ENCODE measurements at regions not wholly inside any gene's neighbourhood (a gene's known extent, or its start where the extent isn't known, plus 50 kb on each side); places are given as distances from the start of the nearest gene placed in this dataset.

DNA sequence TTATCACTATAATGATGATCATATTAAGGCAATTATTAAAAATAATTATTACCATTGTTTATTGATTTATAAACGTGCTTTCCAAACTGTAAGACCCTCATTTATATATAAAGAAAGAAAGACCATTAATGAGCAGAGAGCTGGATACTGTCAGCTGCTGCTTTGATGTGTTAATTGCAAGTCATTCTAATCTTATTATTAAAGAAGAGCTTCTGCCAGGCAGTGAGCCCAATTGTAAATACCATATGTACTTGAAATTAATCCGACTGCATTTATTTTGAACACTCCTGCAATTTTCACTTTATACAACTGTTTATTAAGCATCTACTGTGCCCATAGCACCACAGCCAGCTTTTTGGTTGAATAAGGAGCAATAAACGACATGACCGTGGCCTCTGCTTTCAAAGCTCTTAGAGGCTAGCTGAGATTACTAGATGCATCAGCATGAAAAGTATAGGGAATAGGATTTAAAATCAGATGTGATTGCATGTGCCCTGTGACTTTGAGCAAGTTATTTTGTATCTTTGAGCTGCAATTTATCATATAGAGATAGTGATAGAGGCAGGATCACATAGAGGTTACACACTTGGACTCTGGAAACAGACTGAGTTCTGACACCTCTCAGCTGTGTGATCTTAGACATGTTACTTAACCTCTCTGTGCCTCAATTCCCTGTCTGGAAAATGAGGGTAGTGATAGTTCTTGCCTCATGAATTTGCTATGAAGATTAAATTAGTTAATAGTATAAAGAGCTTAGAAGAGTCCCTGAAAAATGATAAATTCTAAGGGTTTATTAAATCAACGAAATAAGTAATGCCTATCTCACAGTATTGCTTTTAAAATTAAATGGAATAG, 83.4 kb downstream of the MYCN start:
- no peak for DNase-seq

DNA sequence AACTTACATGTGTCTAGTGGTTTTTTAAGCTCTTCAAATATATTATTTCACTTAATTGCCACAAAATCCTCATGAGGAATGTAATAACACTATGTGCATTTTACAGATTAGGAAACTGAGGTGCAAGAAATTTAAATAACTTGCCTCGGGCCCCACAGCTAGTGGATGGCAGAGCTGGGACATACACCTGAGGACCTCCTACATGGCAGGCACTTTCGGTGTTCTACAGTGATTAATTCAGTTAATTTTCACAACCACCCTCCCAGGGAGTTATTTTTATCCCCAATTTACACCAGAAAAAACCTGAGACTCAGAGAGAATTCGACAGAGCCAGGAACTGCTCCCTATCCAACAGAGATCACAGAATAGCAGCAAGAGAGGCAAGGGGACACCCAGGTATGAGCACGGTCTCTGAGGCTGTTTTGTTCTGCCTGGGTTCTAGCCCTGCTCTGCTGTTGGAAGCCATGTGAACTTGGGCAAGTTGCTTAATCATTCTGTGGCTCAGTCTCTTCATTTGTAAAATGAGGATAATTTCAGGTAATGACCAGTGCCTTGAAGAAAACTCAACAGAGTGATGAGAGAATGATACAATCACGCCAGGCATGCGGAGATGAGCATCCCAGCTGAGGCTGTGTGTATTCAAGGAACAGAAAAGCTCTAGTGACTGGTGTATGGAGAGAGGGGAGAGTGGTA, 82.3 kb downstream of the MYCN start:
- DNase-seq, result no peak

DNA sequence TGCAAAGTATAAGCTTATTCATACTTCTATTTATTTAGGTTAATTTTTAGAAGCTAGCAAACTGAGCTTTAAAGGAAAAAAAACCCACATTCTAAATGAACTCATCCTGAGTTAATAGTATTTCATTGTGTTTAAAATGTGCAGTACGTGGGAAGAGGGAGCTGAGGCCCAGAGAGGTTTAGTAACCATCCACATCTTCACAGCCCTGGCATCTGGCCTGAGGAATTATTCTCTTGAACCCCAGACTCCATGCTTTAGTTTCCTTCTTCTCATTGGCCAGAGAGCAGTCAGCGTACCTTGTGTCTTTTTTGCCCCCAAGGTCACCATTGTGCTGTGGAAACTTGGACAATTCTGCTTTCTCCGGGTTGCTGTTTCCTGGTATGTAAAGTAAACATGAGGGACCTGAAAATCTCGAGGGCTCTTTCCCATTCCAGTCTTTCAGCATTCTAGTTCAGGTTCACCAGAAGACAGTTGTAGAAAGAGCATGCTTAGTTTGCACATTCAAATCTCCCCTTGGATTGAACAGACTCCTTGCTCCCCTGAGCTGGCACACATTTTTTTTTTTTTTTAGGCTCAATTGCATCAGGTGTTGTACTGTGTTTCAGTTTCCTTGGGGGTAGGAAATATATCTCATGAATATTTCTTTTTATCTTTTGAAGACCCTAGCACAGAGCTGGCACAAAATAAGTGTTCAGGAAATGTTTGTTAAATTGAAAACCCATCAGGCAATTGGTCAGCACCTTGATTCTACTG, 81.4 kb downstream of the MYCN start:
- no peak for DNase-seq

DNA sequence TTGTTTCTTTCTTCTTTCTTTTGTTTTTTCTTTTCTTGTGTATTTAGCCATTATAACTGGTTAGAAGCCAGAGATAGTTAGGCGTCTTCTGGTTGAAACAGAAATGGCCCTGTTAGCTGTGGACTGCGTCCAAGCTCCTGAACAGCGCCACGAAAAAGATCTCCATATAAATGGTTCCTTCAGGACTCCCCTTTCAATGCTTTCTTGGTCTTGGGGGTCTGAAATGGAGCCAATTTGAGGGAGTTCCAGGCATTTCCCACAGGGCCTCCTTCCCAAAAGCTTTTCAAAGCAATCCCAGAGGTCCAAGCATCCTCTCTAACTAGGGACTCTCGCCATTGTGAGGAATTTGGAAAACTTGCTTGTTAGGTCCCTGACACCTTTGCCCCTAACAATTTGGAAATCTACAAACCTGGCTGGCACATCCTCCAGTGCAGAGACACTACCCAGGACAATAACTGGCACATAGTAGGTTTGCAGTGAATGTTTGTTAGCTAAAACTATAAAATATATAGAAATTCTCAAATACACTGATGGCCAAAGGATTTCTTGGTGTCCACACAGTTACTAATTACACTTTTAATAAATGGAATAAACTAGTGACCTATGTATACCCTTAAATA, 80.1 kb downstream of the MYCN start:
- no peak for DNase-seq

DNA sequence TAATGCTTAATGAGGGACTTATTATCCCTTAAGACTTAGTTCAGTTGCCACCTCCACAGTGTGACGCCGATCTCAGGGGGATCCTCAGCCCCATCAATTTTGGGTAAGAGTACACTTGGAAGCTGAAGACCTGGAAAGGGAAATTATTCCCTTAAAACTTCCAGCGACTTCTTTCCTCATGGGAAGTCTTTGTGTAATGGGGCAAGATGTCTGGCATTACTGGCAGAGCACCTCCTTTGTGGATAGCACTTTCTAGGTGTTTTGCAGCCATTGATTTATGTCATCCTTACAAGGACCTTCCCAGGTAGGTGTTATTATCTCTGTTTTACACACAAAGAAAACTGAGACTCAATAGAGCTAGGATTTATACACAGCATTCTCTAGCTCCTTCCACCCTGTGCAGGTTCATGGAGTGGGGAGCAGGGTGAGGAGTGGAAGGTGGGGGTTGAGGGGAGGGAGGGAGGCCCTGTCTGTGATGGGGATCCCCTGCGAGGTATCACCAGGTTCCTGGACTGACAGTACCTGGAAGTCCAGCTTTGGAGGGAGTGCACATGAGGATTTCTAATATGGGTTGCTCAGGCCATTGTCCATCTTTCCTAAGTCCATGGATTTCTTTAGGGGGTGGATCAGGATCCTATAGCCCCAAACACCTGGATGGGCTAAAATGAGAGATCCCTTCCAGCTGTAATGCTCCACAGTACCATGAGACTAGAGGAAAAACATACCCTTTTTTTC, 79.4 kb downstream of the MYCN start:
- DNase-seq, result no peak

DNA sequence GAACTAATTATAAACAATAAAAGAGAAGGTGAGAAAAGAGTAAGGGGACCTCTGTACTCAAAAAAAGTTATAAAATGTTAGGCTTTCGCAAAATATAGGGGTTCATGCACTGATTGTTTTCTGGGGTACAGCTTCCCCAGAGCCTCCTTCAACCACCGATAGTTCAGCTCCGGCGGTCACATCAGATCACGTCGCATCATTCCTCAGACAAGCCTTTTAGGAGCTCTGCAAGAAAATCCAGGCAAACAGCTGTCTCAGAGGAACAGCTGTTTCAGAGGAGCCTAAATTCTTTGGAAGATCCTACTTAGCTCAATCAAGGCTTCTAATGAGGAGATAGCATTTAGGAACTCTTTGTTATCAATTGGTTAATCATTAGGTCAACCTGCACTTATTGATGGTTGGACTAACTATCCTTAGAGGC, 78.7 kb downstream of the MYCN start:
- DNase-seq, result no peak

DNA sequence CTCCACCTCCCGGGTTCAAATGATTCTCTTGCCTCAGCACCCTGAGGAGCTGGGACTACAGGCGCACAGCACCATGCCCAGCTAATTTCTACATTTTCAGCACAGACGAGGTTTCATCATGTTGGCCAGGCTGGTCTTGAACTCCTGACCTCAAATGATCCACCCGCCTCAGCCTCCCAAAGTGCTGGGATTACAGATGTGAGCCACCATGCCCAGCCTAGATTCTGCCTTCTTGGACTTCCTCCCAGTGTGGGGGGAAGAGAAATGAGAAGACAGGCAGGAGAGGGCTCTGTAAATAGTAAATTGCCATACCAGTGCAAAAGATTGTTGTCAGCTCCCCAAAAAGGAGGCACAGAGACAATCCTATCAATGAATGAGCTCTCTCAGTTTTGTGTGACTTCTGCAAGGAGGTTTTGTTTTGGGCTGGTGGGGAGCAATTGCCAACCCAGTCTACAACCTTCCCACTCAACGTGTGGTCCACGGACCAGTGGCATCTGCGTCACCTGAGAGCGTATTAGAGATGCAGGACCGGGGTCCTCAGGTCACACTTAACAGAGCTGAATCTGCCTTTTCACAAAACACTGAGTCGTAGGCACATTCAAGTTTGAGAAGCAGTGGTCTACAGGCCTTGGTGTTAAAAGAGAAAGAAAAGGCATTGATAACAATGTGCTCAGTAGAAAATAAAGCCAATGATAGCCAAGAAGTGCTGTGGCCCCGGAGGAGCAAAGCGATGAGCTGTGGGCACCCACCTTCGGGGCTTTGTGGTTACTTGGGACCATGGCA, 78.1 kb downstream of the MYCN start:
- no peak for DNase-seq

DNA sequence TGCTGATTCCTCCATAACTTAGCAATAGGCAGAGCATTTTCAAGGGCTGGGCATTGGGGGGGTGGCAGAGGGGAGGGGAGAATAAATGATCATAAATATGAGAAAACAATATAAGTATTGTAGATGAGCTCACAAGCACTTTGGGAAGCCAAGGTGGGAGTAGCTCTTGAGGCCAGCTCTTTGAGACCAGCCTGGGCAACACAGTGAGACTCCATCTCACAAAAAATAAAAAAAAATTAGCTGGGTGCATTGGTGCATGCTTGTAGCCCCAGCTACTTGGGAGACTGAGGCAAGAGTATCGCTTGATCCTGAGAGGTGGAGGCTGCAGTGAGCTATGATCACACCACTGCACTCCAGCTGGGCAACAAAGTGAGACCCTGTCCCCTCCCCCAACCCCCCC, 75.9 kb downstream of the MYCN start:
- no peak for DNase-seq

DNA sequence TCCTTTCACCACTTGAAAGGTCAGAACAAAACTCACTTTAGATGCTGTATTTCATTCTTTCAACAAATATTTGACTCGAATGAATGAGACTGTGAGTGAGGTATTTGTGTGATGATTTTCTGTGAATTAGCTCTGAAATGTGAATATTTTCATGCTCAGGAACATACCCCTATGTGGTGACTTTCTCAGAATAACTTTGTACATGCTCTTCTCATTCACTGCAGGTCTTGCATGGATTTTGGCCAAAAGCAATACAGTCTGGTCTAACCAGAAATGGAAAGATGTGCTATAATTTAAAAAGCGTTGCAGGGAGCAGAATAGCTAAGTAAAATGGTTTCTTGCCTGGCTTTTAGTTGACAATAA, 75.5 kb downstream of the MYCN start:
- DNase-seq, result no peak

DNA sequence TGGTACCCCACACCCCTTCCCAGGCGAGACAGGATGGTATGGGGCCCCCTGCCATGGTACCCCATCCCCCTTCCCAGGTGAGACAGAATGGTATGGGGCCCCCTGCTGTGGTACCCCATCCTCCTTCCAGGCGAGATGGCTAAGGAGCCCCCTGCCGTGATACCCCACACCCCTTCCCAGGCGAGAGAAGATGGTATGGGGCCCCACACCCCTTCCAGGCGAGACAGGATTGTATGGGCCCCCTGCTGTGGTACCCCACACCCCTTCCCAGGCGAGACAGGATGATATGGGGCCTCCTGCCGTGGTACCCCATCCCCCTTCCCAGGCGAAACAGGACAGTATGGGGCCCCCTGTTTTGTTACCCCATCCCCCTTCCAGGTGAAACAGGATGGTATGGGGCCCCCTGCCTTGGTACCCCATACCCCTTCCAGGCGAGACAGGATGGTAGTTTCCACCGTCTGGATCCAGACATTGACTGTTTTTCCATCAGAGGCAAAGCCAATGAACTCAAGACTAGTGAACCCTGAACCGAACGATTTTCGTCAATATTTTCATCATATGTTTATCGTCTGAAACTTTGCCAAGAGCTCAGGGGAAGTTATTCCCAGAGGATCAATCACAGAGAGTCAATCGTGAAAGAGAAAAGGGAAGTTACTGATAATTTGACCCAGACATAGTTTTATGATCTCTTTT, 75.0 kb downstream of the MYCN start:
- DNase-seq, result no peak

DNA sequence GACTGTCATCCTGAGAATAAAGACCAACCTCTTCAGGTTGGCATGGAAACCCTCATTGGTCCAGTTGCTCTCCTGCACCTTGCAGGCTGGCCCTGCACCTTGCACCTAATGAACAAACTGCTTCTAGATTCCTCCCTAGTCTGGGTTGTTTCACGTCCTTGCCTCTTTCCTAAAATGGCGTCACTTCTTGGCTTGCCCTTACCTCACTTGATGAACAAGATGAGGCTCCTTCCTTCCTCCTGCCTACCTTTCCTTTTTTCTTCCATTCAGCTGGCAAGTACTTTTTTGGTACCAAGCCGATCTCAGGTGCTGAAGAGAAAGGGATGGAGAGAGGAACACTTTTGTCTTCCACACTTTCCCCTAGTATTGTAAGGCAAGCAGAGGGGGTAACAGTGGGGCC, 74.5 kb downstream of the MYCN start:
- no peak for DNase-seq

DNA sequence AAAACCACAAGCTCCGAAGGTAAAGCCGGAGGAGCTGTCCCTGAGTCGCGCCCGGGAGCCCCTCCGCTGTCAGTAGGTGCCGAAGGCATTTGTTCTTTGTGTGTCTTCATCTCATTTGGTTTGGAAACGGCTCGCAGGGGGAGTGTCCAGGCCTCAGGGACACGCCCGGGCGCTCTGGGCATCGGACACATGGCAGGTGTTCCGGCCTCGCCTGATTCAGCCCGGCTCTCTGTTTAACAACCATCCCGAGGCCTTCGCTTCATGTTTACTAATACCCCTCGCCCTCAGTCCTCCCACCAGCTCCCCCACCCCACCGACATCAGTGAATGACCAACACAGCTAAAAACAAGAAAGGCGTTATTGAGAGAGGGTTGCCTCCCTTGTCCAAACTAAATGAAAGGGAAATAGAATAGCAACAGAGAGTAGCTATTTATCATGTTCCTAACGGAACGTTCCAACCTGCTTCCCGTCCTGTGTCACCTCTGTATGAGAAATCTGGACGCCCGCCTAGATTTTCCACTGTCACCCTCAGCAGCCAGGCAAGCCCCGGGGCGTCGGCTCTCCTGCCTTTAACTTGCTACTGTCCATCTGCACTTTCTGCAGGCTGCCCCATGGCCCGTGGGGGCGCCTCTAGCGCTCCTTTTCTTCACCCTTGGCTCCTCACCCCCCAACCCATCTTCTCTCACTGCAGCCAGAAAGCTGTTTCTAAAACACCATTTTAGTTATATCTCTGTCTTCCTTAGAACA, 73.9 kb downstream of the MYCN start:
- no peak for DNase-seq

DNA sequence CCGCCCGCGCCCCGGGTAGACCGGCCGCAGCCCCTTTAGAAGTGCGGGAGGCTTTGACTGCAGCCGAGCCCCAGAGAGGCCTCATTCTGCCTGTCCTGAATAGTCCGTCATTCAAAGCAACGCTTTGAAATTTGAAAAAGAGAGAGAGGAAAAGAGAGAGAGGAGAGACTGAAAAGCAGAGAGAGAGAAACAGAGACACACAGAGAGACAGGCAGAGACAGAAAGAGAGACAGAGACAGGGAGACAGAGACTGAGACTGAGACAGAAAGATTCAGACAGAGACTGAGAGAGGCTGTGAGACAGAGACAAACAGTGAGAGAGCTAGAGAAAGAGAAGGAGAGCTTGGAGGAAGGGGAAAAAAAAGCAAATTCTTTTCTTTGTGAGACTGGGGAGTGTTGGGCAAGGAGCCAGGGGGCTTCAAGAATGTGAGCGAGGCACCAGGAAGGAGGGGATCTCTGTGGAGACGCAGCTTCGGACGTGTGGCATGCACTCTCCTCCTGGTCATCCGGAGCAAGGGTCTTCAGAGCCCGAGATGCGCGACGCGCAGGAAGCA, 73.1 kb downstream of the MYCN start:
- no peak for DNase-seq

DNA sequence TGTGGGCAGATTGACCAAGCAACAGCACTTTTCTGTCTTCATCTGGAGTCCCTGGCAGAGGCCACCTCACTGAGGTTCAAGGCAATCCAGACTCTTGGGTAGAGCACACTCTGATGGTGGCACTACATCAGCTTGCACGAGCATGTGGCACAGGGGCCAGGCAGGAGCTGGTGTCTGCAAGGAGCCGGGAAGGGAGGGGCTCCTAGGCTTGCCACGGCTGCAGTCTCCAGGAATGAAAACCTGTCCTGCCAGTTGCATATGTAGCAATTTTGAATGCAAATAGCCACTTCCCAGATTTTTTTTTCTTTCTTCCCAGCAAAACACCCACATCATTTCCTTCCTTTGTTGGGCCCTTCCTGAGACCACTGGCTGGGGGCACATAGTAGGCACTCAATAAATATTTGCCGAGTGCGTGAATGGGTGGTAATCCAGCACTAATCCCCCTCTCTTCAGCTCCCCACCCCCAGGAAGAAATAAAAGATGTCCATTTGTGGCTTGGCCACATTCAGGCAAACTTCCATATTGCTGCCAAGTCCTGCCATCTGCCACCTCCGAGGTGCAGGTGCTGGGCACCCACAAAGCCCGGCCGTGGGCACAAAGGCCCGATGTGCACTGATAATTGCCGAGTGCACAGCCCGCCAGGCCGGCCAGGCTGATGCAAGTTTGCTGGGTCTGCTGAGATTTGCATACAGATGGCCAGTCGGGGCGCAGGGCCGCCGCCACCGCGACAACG, 72.4 kb downstream of the MYCN start:
- no peak for DNase-seq

DNA sequence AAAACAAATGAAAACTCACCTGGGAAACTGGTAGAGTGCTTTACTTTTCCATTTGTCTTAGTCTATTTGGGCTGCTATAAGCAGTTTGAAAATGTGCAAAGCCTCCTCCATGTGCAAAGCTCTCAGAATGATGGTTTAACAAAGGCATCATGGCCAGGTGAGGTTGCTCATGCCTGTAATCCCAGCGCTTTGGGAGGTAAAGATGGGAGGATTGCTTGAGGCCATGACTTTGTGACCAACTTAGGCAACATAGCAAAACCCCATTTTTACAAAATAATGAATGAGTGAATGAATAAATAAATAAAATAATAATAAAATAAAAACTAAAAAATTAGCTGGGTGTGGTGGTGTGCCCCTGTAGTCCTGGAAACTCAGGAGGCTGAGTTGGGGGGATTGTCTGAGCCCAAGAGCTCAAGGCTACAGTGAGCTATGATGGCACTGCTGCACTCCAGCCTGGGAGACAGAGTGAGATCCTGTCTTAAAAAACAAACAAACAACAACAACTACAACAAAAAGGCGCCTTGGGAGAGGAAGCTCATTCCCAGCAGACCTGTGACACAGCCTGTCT, 71.8 kb downstream of the MYCN start:
- no peak for DNase-seq

DNA sequence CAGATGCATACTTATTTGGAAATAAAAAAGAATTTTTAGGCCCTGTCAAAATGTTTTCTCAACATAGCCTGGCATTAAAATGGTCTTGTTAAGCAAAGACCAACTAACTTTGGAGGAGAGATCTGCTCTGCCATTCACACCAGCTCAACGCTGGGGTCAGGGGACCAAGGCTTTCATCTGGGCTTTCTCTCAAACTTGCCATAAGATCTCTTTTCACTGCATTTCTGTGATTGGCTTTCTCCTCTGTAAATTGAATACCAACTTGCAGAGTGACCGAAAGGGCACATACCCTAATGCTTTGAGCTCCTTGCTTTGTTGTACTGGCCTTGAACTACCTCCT, 71.2 kb downstream of the MYCN start:
- DNase-seq, result no peak

DNA sequence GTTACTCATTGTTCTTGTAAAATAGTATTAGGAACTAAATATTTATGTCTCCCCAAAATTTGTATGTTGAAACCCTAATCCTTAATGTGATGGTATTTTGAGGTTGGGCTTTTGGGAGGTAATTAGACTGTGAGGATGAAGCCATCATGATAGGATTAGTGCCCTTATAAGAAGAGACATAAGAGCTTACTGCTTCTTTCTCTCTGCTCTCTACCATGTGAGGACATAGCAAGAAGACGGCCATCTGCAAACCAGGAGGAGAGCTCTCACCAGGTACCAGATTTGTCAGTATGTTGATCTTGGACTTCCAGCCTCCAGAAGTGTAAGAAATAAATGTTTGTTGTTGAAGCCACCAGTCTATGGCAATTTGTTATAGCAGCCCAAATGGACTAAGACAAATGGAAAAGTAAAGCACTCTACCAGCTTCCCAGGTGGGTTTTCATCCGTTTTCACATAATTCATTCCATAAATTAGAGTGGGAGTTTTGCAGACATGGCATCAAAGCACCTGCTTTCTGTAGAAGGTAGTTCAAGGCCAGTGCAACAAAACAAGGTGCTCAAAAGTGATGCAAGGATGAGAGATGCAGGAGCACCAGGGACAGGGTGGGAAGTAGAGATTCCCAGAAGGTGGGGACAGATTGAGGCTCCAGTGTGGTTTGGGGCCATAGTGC, 70.7 kb downstream of the MYCN start:
- no peak for DNase-seq

DNA sequence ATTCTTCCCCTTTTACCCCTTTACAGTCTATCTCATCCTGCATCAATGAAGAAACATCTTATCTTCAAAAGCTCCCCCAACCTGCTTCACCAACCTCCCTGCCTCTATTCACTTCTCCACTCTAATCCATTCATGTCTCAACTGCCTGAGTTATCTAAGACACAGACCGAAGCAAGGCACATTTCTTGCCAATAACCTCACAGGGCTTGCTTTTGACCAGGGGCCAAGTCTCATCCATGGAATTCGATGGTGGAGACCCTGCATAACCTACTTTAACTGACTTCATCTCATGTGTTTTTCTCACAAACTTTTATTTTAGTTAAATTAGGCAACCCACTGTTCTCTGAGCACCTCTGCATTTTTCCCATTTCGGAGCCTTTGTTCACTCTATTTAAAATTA, 69.7 kb downstream of the MYCN start:
- DNase-seq, result no peak

DNA sequence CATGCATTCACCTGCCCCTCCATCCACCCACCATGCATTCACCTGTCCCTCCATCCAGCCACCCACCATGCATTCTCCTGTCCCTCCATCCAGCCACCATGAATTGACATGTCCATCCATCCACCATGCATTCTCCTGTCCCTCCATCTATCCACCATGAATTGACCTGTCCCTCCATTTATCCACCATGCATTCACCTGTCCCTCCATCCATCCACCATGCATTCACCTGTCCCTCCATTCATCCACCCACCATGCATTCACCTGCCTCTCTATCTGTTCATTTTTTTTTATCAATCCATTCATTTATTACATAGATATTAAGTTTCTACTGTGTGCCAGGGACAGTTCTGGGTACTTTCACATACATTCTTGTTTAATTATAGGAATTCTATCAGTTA, 69.2 kb downstream of the MYCN start:
- no peak for DNase-seq

Data from NCI-H2171 treated with DMSO at 0.1 percent for 48 hours (cell line).